ENCODE measurements at regions not wholly inside any gene's neighbourhood (a gene's known extent, or its start where the extent isn't known, plus 50 kb on each side); places are given as distances from the start of the nearest gene placed in this dataset.

DNA sequence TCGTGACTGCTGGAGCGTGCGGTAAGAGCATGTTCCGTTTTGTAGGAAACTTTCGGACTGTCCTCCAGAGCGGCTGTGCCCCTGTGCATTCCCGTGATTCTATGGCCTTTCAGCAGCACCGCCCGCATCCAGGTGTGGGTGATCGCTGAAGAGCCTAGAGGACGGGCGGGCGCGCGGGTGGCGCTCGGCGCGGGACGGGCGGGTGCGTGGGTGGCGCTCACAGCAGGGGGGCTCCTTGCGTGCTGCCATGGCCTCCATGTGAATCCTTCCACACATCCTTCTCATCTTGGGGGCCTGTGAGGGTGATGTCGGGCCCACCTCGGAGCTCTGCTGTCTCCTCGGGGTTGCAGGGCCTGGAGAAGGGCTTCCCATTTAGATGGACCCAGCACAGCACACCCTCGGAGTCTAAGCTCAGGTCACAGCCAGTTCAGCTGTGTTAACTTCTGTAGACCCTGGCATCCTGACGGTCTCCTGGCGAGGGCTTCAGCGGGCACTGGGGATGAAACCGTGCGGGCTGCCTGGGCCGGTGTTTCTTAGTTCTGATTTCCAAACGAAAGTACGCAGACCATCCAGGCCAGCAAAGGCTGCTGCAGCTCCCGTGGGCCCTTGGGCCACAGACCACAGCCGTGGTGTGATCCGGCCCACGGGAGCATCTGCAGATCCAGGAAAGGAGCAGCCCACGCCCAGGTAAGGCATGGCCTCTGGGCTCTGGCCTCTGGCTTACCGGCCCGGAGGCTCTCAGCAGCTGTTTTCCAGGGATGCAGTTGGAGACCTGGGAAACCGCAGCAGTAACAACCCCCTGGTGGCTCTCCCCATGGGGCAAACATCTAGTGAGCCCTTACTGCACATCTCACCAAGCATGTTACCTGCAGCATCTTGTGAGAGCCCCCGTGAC, 339.4 kb downstream of the FOXL1 start:
- Histone ChIP-seq H3K9me3 (no peaks in the 10 kb centered on the region), H3K27ac (no peak overlapping the region), H3K4me1 (ENCODE audit: control insufficient read depth in 1 of 2, insufficient read depth in 1 of 2, low read depth in 1 of 2, low read length in 1 of 2) (no peaks in the 10 kb centered on the region), H3K4me3 (ENCODE audit: low read depth in 1 of 2, low read length in 1 of 2) (no peak overlapping the region), H3K36me3 (no peaks in the 10 kb centered on the region), H3K27me3 (peaks cover 59% of the 10 kb centered on the region)
- TF ChIP-seq, protein P1, sequence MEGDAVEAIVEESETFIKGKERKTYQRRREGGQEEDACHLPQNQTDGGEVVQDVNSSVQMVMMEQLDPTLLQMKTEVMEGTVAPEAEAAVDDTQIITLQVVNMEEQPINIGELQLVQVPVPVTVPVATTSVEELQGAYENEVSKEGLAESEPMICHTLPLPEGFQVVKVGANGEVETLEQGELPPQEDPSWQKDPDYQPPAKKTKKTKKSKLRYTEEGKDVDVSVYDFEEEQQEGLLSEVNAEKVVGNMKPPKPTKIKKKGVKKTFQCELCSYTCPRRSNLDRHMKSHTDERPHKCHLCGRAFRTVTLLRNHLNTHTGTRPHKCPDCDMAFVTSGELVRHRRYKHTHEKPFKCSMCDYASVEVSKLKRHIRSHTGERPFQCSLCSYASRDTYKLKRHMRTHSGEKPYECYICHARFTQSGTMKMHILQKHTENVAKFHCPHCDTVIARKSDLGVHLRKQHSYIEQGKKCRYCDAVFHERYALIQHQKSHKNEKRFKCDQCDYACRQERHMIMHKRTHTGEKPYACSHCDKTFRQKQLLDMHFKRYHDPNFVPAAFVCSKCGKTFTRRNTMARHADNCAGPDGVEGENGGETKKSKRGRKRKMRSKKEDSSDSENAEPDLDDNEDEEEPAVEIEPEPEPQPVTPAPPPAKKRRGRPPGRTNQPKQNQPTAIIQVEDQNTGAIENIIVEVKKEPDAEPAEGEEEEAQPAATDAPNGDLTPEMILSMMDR (IDR thresholded peaks at IDR 0.05), result no peak

DNA sequence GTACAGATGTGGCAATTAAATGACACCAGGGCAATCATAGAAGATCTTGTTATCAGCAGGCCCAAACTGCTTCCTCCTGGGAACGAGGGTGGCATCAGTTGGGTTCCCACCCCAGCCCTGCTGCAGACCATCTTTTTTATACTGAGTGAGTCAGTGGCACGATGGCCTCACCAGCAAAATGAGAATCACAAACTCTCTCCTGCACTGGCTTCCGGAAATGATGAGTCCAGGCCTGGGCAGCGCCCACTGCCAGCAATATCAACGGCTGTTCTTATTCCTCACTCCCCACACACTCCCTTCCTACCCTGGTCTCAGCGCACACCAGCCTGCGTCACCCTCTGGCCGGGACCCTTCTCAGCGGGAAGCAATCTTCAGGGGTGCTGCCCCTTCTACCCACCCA, 340.3 kb downstream of the FOXL1 start:
- H3K9me3 ChIP-seq, result no peaks in the 10 kb centered on the region
- H3K36me3 ChIP-seq, result no peaks in the 10 kb centered on the region
- H3K4me1 ChIP-seq (ENCODE audit: control insufficient read depth in 1 of 2, insufficient read depth in 1 of 2, low read depth in 1 of 2, low read length in 1 of 2), result no peaks in the 10 kb centered on the region
- H3K27me3 ChIP-seq, result peaks cover 61% of the 10 kb centered on the region
- no peak overlapping the region for H3K4me3 ChIP-seq (ENCODE audit: low read depth in 1 of 2, low read length in 1 of 2)
- no peak overlapping the region for H3K27ac ChIP-seq
- TF ChIP-seq, protein P1 (IDR thresholded peaks at IDR 0.05), result no peak

DNA sequence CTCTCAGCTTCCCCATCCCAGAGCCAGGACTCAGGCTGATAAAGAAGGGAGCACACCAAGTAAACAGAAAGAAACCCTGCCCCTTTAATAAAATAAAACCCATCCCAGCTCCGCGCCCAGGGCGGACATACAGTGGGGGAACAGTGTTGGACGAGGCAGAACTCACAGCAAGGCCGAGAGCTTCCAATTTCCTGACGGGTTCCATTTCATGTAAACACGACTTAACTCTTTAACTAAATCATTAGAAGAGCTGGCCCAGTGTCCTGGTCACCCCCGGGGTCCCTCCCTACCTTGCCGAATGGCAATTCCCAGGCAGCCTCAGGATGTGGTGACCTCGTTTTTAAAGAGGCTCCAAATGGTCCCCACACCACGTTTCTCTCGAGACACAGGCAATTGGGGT, 340.7 kb downstream of the FOXL1 start:
- TF ChIP-seq, protein P1 (IDR thresholded peaks at IDR 0.05), result no peak
- Histone ChIP-seq H3K27ac (no peak overlapping the region), H3K36me3 (no peaks in the 10 kb centered on the region), H3K4me1 (ENCODE audit: control insufficient read depth in 1 of 2, insufficient read depth in 1 of 2, low read depth in 1 of 2, low read length in 1 of 2) (no peaks in the 10 kb centered on the region), H3K4me3 (ENCODE audit: low read depth in 1 of 2, low read length in 1 of 2) (no peak overlapping the region), H3K27me3 (peaks cover 66% of the 10 kb centered on the region), H3K9me3 (no peaks in the 10 kb centered on the region)

DNA sequence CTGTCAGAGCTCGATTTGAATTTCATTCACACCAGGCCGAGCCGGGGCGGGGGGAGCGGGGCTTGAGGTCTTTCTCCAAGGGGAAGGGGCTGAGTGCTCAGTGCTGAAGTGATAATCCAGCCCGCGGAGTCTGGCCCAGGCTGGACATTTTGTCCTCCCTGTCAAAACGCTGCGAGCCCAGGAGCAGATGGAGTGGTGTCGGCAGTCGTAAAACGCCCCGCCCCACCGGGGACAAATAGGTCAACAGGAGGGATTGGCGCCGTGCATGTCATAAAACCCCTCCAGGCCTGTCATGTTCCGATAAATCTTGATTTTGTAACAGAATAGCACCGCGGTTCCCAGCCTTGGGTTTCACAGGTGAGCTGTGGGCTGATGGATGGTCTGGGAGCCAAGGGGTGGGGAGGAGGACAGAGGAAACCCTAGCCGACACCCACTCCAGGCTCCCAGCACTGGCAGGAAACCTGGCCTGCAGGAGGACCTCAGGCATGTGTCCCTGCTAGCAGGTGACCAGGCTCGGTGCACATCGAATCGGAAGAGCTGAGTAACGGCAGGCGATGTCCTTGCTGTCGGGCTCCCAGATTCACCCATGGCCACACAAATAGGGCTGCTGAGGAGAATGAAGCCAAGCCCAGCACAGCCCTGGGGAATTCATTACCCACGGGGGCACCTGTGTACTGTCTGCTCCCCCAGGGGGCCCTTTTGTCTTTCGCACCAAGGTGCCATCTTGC, 341.4 kb downstream of the FOXL1 start:
- Histone ChIP-seq H3K27ac (no peak overlapping the region), H3K4me3 (ENCODE audit: low read depth in 1 of 2, low read length in 1 of 2) (no peak overlapping the region), H3K27me3 (peaks cover 72% of the 10 kb centered on the region), H3K9me3 (no peaks in the 10 kb centered on the region), H3K4me1 (ENCODE audit: control insufficient read depth in 1 of 2, insufficient read depth in 1 of 2, low read depth in 1 of 2, low read length in 1 of 2) (no peaks in the 10 kb centered on the region), H3K36me3 (no peaks in the 10 kb centered on the region)
- TF ChIP-seq, protein P1 (IDR thresholded peaks at IDR 0.05), result no peak

DNA sequence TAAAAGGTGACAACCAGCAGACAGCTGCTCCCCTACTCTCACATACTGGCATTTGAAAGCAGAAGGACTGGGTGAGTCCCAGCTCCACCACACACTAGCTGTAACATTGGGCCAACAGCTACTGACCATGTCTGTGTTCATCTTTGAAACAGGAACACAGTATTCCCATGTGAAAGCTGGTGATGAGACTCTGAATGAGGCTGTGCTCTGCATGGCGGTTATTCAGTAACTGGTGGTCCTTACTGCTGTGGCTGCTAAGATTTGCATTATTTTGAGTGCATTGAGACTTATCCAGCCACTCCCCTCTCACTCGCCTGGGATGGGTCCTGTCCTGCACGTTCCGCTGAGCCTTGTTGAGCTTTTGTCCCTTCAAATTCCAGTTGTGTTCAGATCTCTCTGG, 342.9 kb downstream of the FOXL1 start:
- Histone ChIP-seq H3K4me1 (ENCODE audit: control insufficient read depth in 1 of 2, insufficient read depth in 1 of 2, low read depth in 1 of 2, low read length in 1 of 2) (no peaks in the 10 kb centered on the region), H3K4me3 (ENCODE audit: low read depth in 1 of 2, low read length in 1 of 2) (no peak overlapping the region), H3K27me3 (peaks cover 76% of the 10 kb centered on the region), H3K9me3 (no peaks in the 10 kb centered on the region), H3K36me3 (no peaks in the 10 kb centered on the region), H3K27ac (no peak overlapping the region)
- TF ChIP-seq, protein P1 (IDR thresholded peaks at IDR 0.05), result no peak

Data from neutrophil (primary cell).